H1 (cell line): ENCODE measurements at regions not wholly inside any gene's neighbourhood (a gene's known extent, or its start where the extent isn't known, plus 50 kb on each side); places are given as distances from the start of the nearest gene placed in this dataset.
"Not testable (repeated sequence)": the region's sequence is repeated elsewhere in the genome, so short reads cannot be mapped to it uniquely, and the experiment has no call there.

Source experiments
- CHD2 ChIP-seq: IDR thresholded peaks from 2 replicates; pipeline ENCODE4 v1.6.1; 2012; ENCODE audit warnings: low read length, improper control_type of control experiment
- EP300 ChIP-seq, 2 experiments: IDR thresholded peaks; 1 replicate in 1 of 2; 2 replicates in 1 of 2; pipeline ENCODE4 v1.6.1; 2011 to 2012; ENCODE audit warnings: low read depth in 2 of 2, low read length in 2 of 2, mild to moderate bottlenecking in 2 of 2, borderline replicate concordance in 1 of 2, inconsistent platforms in 1 of 2, moderate library complexity in 1 of 2
- EZH2 ChIP-seq: fragments of 200-600 bp; sonication (generic); IDR thresholded peaks from 2 replicates; pipeline ENCODE4 v1.7.1; 2012; ENCODE audit warnings: low read depth, mild to moderate bottlenecking, moderate library complexity, low read length, inconsistent platforms; ENCODE audit not compliant: severe bottlenecking
- POLR2A ChIP-seq, 2 experiments: IDR thresholded peaks; 1 replicate in 1 of 2; 2 replicates in 1 of 2; pipeline ENCODE4 v1.6.1; 2011; ENCODE audit warnings: low read depth in 2 of 2, low read length in 2 of 2, mild to moderate bottlenecking in 2 of 2; ENCODE audit errors: control extremely low read depth in 1 of 2
- RFX5 ChIP-seq: IDR thresholded peaks from 2 replicates; pipeline ENCODE4 v1.6.1; 2011; ENCODE audit warnings: low read depth, low read length, improper control_type of control experiment, borderline replicate concordance
- SP1 ChIP-seq: IDR thresholded peaks from 2 replicates; pipeline ENCODE4 v1.6.1; 2011; ENCODE audit warnings: low read depth, low read length
- YY1 ChIP-seq: IDR thresholded peaks from 2 replicates; pipeline ENCODE4 v1.6.1; 2011; ENCODE audit warnings: low read depth, mild to moderate bottlenecking, low read length
- TF ChIP-seq, protein P1 (sequence below), 3 experiments: IDR thresholded peaks; 1 replicate in 2 of 3; 2 replicates in 1 of 3; pipeline versions ENCODE4 v1.5.1 to v1.6.1; 2011; ENCODE audit warnings: low read length in 3 of 3, mild to moderate bottlenecking in 3 of 3, inconsistent platforms in 2 of 3, low read depth in 1 of 3, moderate library complexity in 1 of 3; ENCODE audit not compliant: insufficient read depth in 1 of 3; ENCODE audit errors: control extremely low read depth in 1 of 3

GRCh38 chr17:16856171-16856570 lies 115.7 kb downstream of the TNFRSF13B start:
- TF ChIP-seq, protein P1, sequence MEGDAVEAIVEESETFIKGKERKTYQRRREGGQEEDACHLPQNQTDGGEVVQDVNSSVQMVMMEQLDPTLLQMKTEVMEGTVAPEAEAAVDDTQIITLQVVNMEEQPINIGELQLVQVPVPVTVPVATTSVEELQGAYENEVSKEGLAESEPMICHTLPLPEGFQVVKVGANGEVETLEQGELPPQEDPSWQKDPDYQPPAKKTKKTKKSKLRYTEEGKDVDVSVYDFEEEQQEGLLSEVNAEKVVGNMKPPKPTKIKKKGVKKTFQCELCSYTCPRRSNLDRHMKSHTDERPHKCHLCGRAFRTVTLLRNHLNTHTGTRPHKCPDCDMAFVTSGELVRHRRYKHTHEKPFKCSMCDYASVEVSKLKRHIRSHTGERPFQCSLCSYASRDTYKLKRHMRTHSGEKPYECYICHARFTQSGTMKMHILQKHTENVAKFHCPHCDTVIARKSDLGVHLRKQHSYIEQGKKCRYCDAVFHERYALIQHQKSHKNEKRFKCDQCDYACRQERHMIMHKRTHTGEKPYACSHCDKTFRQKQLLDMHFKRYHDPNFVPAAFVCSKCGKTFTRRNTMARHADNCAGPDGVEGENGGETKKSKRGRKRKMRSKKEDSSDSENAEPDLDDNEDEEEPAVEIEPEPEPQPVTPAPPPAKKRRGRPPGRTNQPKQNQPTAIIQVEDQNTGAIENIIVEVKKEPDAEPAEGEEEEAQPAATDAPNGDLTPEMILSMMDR (IDR thresholded peaks at IDR 0.05; ENCODE audit: control extremely low read depth in 1 of 3, insufficient read depth in 1 of 3, low read depth in 1 of 3, low read length in 3 of 3): not testable (repeated sequence)
- not testable (repeated sequence) for TF ChIP-seq SP1; EZH2; CHD2; RFX5; YY1; EP300 (IDR thresholded peaks at IDR 0.05; ENCODE audit: borderline replicate concordance in 1 of 2, low read depth in 2 of 2, low read length in 2 of 2); POLR2A (IDR thresholded peaks at IDR 0.05; ENCODE audit: control extremely low read depth in 1 of 2, low read depth in 2 of 2, low read length in 2 of 2)
